HFFc6 (cell line): ENCODE measurements at regions not wholly inside any gene's neighbourhood (a gene's known extent, or its start where the extent isn't known, plus 50 kb on each side); places are given as distances from the start of the nearest gene placed in this dataset.

Experiments used
- DNase-seq: peaks from one replicate; pipeline ENCODE4 v3.0.0-alpha.2; 2018
- H3K27ac Mint-ChIP-seq: 2 replicates; pipeline ENCODE4 v1.8.0; 2020; ENCODE audit warnings: mild to moderate bottlenecking, mixed read lengths
- H3K27me3 Mint-ChIP-seq: 2 replicates; pipeline ENCODE4 v1.8.0; 2021; ENCODE audit warnings: mild to moderate bottlenecking, moderate library complexity, mixed read lengths; ENCODE audit not compliant: insufficient read depth
- H3K36me3 Mint-ChIP-seq: 2 replicates; pipeline ENCODE4 v1.8.0; 2021; ENCODE audit warnings: low read depth, mixed read lengths
- H3K4me1 Mint-ChIP-seq: 2 replicates; pipeline ENCODE4 v1.8.0; 2020; ENCODE audit warnings: low read depth, mixed read lengths
- H3K4me3 Mint-ChIP-seq: 2 replicates; pipeline ENCODE4 v1.8.0; 2020; ENCODE audit warnings: mild to moderate bottlenecking, moderate library complexity, mixed read lengths
- H3K9me3 Mint-ChIP-seq: 2 replicates; pipeline ENCODE4 v1.8.0; 2020; ENCODE audit warnings: mild to moderate bottlenecking, mixed read lengths
- CTCF ChIP-seq: fragments of 200-600 bp; sonication (generic); IDR thresholded peaks from 2 replicates; pipeline ENCODE4 v1.5.0; 2021; ENCODE audit warnings: antibody characterized with exemption, mild to moderate bottlenecking

GRCh38 chr1:13981142-13981541 lies 281.2 kb downstream of the PRDM2 start:
- no peaks in the 10 kb centered on the region for H3K36me3 Mint-ChIP-seq
- no peaks in the 10 kb centered on the region; the same call in 1 of the 2 replicates for H3K27me3 Mint-ChIP-seq
- H3K4me3 Mint-ChIP-seq, result no peak overlapping the region

GRCh38 chr1:13983393-13983792 lies 283.4 kb downstream of the PRDM2 start:
- no peaks in the 10 kb centered on the region for H3K36me3 Mint-ChIP-seq
- no peak overlapping the region for H3K4me3 Mint-ChIP-seq
- DNase-seq, result no peak
- H3K4me1 Mint-ChIP-seq, result no peaks in the 10 kb centered on the region
- TF ChIP-seq CTCF, result no peak
- no peaks in the 10 kb centered on the region; the same call in 1 of the 2 replicates for H3K27me3 Mint-ChIP-seq
- H3K27ac Mint-ChIP-seq, result no peak overlapping the region
- peaks cover 38% of the 10 kb centered on the region for H3K9me3 Mint-ChIP-seq

More at GRCh38 chr1:13981142-13981541, 281.2 kb downstream of the PRDM2 start:
- no peak overlapping the region for H3K27ac Mint-ChIP-seq
- peaks cover 38% of the 10 kb centered on the region for H3K9me3 Mint-ChIP-seq
- no peak for DNase-seq
- no peak for TF ChIP-seq CTCF
- H3K4me1 Mint-ChIP-seq, result no peaks in the 10 kb centered on the region

- TF ChIP-seq CTCF, result no peak
- H3K27me3 Mint-ChIP-seq, result 0 out of 2 replicates have a peak, but pooled peaks cover 2% of the 10 kb centered on the region
These were observed 291.0 kb downstream of the PRDM2 start for GRCh38 chr1:13990939-13991338.

GRCh38 chr1:13992489-13993285 lies 292.7 kb downstream of the PRDM2 start:
- H3K4me1 Mint-ChIP-seq, result no peaks in the 10 kb centered on the region
- H3K9me3 Mint-ChIP-seq, result peaks cover 63% of the 10 kb centered on the region
- no peak for TF ChIP-seq CTCF
- H3K27ac Mint-ChIP-seq, result no peak overlapping the region
- peaks cover 4% of the 10 kb centered on the region; the same call in 1 of the 2 replicates for H3K36me3 Mint-ChIP-seq
- no peak overlapping the region for H3K4me3 Mint-ChIP-seq
- no peak for DNase-seq
- peaks cover 3% of the 10 kb centered on the region; the same call in 1 of the 2 replicates for H3K27me3 Mint-ChIP-seq

More at GRCh38 chr1:13990939-13991338, 291.0 kb downstream of the PRDM2 start:
- H3K9me3 Mint-ChIP-seq, result peaks cover 62% of the 10 kb centered on the region
- H3K4me3 Mint-ChIP-seq, result no peak overlapping the region
- H3K27ac Mint-ChIP-seq, result no peak overlapping the region
- no peak for DNase-seq
- H3K4me1 Mint-ChIP-seq, result no peaks in the 10 kb centered on the region
- no peaks in the 10 kb centered on the region; the same call in 1 of the 2 replicates for H3K36me3 Mint-ChIP-seq

GRCh38 chr1:13994386-13994785 lies 294.4 kb downstream of the PRDM2 start:
- TF ChIP-seq CTCF, result no peak
- H3K27ac Mint-ChIP-seq, result no peak overlapping the region
- H3K4me3 Mint-ChIP-seq, result no peak overlapping the region
- peaks cover 3% of the 10 kb centered on the region; the same call in 1 of the 2 replicates for H3K27me3 Mint-ChIP-seq
- no peaks in the 10 kb centered on the region for H3K4me1 Mint-ChIP-seq
- peaks cover 4% of the 10 kb centered on the region; the same call in 1 of the 2 replicates for H3K36me3 Mint-ChIP-seq
- DNase-seq, result no peak
- H3K9me3 Mint-ChIP-seq, result peaks cover 69% of the 10 kb centered on the region
